ENCODE measurements at regions not wholly inside any gene's neighbourhood (a gene's known extent, or its start where the extent isn't known, plus 50 kb on each side); places are given as distances from the start of the nearest gene placed in this dataset.
"Not testable (repeated sequence)": the region's sequence is repeated elsewhere in the genome, so short reads cannot be mapped to it uniquely, and the experiment has no call there.

DNA sequence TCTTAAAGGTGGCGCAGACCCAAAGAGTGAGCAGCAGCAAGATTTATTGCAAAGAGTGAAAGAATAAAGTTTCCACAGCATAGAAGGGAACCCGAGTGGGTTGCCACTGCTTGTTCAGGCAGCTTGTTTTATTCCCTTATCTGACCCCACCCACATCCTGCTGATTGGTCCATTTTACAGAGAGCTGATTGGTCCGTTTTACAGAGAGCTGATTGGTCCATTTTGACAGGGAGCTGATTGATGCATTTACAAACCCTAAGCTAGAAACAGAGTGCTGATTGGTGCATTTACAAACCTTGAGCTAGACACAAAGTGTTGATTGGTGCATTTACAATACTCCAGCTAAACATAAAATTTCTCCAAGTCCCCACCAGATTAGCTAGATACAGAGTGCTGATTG is 270.6 kb downstream of the CENPC start:
- H3K27me3 ChIP-seq (ENCODE audit: control insufficient read depth, insufficient read depth, low read length); CTCF ChIA-PET; H3K4me1 ChIP-seq (ENCODE audit: control insufficient read depth, insufficient read depth, low read length); DNase-seq (ENCODE audit: low read depth, low spot score); H3K36me3 ChIP-seq (ENCODE audit: control insufficient read depth, insufficient read depth, low read length); intact Hi-C loops (cut with micrococcal nuclease; ENCODE audit: unreplicated experiment); in situ Hi-C loops (cut with HindIII; ENCODE audit: low pct_unique_long_range_greater_than_20kb, low sequenced_read_pairs); BruUV-seq (replicated peaks); H3K9me3 ChIP-seq (ENCODE audit: control insufficient read depth, insufficient read depth, low read depth, low read length); ATAC-seq; POLR2A ChIA-PET; H3K27ac ChIP-seq (ENCODE audit: low read length); H3K4me3 ChIP-seq (ENCODE audit: low read depth in 2 of 2, low read length in 2 of 2): not testable (repeated sequence)

DNA sequence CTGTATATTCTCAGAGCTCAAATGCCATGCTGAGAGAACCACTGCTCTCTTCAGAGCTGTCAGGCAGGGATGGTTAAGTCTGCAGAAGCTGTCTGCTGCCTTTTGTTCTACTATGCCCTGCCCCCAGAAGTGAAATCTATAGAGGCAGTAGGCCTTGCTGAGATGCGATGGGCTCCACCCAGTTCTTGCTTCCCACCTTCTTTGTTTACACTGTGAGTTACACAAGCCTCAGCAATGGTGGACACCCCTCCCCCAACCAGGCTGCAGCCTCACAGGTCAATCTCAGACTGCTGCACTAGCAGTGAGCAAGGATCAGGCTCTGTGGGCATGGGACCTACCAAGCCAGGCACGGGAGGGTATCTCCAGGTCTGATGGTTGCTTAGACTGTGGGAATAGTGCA is 271.6 kb downstream of the CENPC start:
- H3K9me3 ChIP-seq (ENCODE audit: control insufficient read depth, insufficient read depth, low read depth, low read length), result no peaks in the 10 kb centered on the region
- in situ Hi-C loops (cut with HindIII; ENCODE audit: low pct_unique_long_range_greater_than_20kb, low sequenced_read_pairs), result no loop called here
- no peak for ATAC-seq
- no peak for DNase-seq (ENCODE audit: low read depth, low spot score)
- POLR2A ChIA-PET, result no interaction called here
- H3K27ac ChIP-seq (ENCODE audit: low read length), result no peak overlapping the region
- no peaks in the 10 kb centered on the region for H3K27me3 ChIP-seq (ENCODE audit: control insufficient read depth, insufficient read depth, low read length)
- intact Hi-C loops (cut with micrococcal nuclease; ENCODE audit: unreplicated experiment), result no loop called here
- CTCF ChIA-PET, result no interaction called here
- H3K4me3 ChIP-seq (ENCODE audit: low read depth in 2 of 2, low read length in 2 of 2), result no peak overlapping the region
- BruUV-seq (replicated peaks), result no TSS peak
- H3K4me1 ChIP-seq (ENCODE audit: control insufficient read depth, insufficient read depth, low read length), result no peaks in the 10 kb centered on the region
- TF ChIP-seq, protein P1, sequence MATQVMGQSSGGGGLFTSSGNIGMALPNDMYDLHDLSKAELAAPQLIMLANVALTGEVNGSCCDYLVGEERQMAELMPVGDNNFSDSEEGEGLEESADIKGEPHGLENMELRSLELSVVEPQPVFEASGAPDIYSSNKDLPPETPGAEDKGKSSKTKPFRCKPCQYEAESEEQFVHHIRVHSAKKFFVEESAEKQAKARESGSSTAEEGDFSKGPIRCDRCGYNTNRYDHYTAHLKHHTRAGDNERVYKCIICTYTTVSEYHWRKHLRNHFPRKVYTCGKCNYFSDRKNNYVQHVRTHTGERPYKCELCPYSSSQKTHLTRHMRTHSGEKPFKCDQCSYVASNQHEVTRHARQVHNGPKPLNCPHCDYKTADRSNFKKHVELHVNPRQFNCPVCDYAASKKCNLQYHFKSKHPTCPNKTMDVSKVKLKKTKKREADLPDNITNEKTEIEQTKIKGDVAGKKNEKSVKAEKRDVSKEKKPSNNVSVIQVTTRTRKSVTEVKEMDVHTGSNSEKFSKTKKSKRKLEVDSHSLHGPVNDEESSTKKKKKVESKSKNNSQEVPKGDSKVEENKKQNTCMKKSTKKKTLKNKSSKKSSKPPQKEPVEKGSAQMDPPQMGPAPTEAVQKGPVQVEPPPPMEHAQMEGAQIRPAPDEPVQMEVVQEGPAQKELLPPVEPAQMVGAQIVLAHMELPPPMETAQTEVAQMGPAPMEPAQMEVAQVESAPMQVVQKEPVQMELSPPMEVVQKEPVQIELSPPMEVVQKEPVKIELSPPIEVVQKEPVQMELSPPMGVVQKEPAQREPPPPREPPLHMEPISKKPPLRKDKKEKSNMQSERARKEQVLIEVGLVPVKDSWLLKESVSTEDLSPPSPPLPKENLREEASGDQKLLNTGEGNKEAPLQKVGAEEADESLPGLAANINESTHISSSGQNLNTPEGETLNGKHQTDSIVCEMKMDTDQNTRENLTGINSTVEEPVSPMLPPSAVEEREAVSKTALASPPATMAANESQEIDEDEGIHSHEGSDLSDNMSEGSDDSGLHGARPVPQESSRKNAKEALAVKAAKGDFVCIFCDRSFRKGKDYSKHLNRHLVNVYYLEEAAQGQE (IDR thresholded peaks at IDR 0.05; ENCODE audit: insufficient read depth in 1 of 2, low read depth in 2 of 2, low read length in 1 of 2), result no peak
- TF ChIP-seq, protein P2, sequence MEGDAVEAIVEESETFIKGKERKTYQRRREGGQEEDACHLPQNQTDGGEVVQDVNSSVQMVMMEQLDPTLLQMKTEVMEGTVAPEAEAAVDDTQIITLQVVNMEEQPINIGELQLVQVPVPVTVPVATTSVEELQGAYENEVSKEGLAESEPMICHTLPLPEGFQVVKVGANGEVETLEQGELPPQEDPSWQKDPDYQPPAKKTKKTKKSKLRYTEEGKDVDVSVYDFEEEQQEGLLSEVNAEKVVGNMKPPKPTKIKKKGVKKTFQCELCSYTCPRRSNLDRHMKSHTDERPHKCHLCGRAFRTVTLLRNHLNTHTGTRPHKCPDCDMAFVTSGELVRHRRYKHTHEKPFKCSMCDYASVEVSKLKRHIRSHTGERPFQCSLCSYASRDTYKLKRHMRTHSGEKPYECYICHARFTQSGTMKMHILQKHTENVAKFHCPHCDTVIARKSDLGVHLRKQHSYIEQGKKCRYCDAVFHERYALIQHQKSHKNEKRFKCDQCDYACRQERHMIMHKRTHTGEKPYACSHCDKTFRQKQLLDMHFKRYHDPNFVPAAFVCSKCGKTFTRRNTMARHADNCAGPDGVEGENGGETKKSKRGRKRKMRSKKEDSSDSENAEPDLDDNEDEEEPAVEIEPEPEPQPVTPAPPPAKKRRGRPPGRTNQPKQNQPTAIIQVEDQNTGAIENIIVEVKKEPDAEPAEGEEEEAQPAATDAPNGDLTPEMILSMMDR (IDR thresholded peaks at IDR 0.05), result no peak
- TF ChIP-seq POLR2AphosphoS5 (IDR thresholded peaks at IDR 0.05; ENCODE audit: low read depth, low read length), result no peak
- TF ChIP-seq TCF7L2 (IDR thresholded peaks at IDR 0.05; ENCODE audit: low read depth, low read length), result no peak
- TF ChIP-seq SIN3A (IDR thresholded peaks at IDR 0.05; ENCODE audit: borderline replicate concordance, insufficient read depth, low read depth, low read length), result no peak
- no peaks in the 10 kb centered on the region for H3K36me3 ChIP-seq (ENCODE audit: control insufficient read depth, insufficient read depth, low read length)

DNA sequence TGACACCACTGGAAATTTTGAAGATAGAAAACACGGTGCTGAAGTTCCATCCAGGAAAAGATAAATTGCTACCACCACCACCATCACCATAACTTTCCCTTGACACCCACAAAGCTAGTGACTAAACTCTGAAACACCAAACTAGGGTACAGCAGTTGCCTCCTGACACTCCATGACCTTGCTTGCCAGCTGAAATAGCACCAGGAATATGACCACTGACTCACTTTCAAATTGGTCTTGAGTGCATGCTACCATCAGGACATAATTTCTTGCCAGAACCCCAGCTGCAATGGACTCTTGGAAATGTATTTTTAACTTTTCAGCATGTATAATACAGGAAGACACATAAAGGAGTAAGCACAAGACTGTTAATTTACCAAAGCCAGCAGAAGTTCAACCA is 283.3 kb downstream of the CENPC start:
- Histone ChIP-seq H3K27ac (ENCODE audit: low read length) (no peak overlapping the region), H3K9me3 (ENCODE audit: control insufficient read depth, insufficient read depth, low read depth, low read length) (no peaks in the 10 kb centered on the region), H3K36me3 (ENCODE audit: control insufficient read depth, insufficient read depth, low read length) (no peaks in the 10 kb centered on the region), H3K4me1 (ENCODE audit: control insufficient read depth, insufficient read depth, low read length) (no peaks in the 10 kb centered on the region), H3K27me3 (ENCODE audit: control insufficient read depth, insufficient read depth, low read length) (no peaks in the 10 kb centered on the region), H3K4me3 (ENCODE audit: low read depth in 2 of 2, low read length in 2 of 2) (no peak overlapping the region)
- intact Hi-C loops (cut with micrococcal nuclease; ENCODE audit: unreplicated experiment) (no loop called here), in situ Hi-C loops (cut with HindIII; ENCODE audit: low pct_unique_long_range_greater_than_20kb, low sequenced_read_pairs) (no loop called here)
- BruUV-seq (replicated peaks), result no TSS peak
- TF ChIP-seq, protein P2 (IDR thresholded peaks at IDR 0.05), result no peak
- TF ChIP-seq, protein P1 (IDR thresholded peaks at IDR 0.05; ENCODE audit: insufficient read depth in 1 of 2, low read depth in 2 of 2, low read length in 1 of 2), result no peak
- no peak for TF ChIP-seq POLR2AphosphoS5 (IDR thresholded peaks at IDR 0.05; ENCODE audit: low read depth, low read length)
- TF ChIP-seq TCF7L2 (IDR thresholded peaks at IDR 0.05; ENCODE audit: low read depth, low read length), result no peak
- TF ChIP-seq SIN3A (IDR thresholded peaks at IDR 0.05; ENCODE audit: borderline replicate concordance, insufficient read depth, low read depth, low read length), result no peak
- POLR2A ChIA-PET, result no interaction called here
- no peak for ATAC-seq
- no peak for DNase-seq (ENCODE audit: low read depth, low spot score)
- CTCF ChIA-PET, result no interaction called here

Measured in Panc1 (cell line).